ENCODE measurements at regions not wholly inside any gene's neighbourhood (a gene's known extent, or its start where the extent isn't known, plus 50 kb on each side); places are given as distances from the start of the nearest gene placed in this dataset.
"Not testable (repeated sequence)": the region's sequence is repeated elsewhere in the genome, so short reads cannot be mapped to it uniquely, and the experiment has no call there.

- DNase-seq (ENCODE audit: low spot score) (no peak), ATAC-seq (ENCODE audit: low FRiP score) (no peak)
- TF ChIP-seq CTCF (IDR thresholded peaks at IDR 0.05) = no peak
These were observed 1303.1 kb upstream of the DDX18 start for GRCh38 chr2:116511426-116511825.

GRCh38 chr2:116513991-116514390 lies 1300.5 kb upstream of the DDX18 start:
- no peak for DNase-seq (ENCODE audit: low spot score)
- no peak for TF ChIP-seq CTCF (IDR thresholded peaks at IDR 0.05)
- no peak for ATAC-seq (ENCODE audit: low FRiP score)

GRCh38 chr2:116517936-116518335 lies 1296.6 kb upstream of the DDX18 start:
- DNase-seq (ENCODE audit: low spot score) (no peak), ATAC-seq (ENCODE audit: low FRiP score) (no peak)
- no peak for TF ChIP-seq CTCF (IDR thresholded peaks at IDR 0.05)

- ATAC-seq (ENCODE audit: low FRiP score) = no peak
- no peak for DNase-seq (ENCODE audit: low spot score)
- no peak for TF ChIP-seq CTCF (IDR thresholded peaks at IDR 0.05)
These were observed 1276.7 kb upstream of the DDX18 start for GRCh38 chr2:116537811-116538210.

- no peak for DNase-seq (ENCODE audit: low spot score)
- no peak for TF ChIP-seq CTCF (IDR thresholded peaks at IDR 0.05)
- ATAC-seq (ENCODE audit: low FRiP score) = no peak
These were observed 1269.0 kb upstream of the DDX18 start for GRCh38 chr2:116545286-116546068.

- not testable (repeated sequence) for DNase-seq (ENCODE audit: low spot score); ATAC-seq (ENCODE audit: low FRiP score)
These were observed 1261.6 kb upstream of the DDX18 start for GRCh38 chr2:116552738-116553419.

- ATAC-seq (ENCODE audit: low FRiP score) (no peak), DNase-seq (ENCODE audit: low spot score) (no peak)
- TF ChIP-seq CTCF (IDR thresholded peaks at IDR 0.05) = no peak
These were observed 1234.3 kb upstream of the DDX18 start for GRCh38 chr2:116580209-116580608.
